NCI-H187 treated with DMSO at 0.1 percent for 48 hours (cell line): ENCODE measurements at regions not wholly inside any gene's neighbourhood (a gene's known extent, or its start where the extent isn't known, plus 50 kb on each side); places are given as distances from the start of the nearest gene placed in this dataset.
"Not testable (repeated sequence)": the region's sequence is repeated elsewhere in the genome, so short reads cannot be mapped to it uniquely, and the experiment has no call there.

ENCODE experiments used
- DNase-seq: peaks from one replicate; lab custom pipeline; 2025; lab: John Stamatoyannopoulos, UW

DNA sequence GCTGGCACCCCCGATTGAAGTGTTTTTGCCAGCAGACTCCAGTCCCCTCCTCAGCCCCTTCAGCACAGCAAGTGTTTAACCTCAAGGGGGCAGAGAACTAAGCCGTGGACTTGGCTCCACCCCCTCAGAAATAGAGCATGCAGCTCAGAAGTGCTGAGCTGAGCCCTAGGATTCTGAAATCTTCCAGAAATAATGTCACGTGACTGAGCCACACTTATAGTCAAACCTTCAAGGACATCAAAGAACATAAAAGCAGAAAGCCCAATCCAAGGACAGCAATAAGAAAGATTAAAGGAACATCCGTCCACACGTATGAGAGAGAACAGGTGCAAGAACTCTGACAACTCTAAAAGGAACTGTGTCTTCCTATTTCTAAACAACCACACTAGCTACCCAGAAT, 317.7 kb upstream of the LRFN5 start:
- DNase-seq = no peak

DNA sequence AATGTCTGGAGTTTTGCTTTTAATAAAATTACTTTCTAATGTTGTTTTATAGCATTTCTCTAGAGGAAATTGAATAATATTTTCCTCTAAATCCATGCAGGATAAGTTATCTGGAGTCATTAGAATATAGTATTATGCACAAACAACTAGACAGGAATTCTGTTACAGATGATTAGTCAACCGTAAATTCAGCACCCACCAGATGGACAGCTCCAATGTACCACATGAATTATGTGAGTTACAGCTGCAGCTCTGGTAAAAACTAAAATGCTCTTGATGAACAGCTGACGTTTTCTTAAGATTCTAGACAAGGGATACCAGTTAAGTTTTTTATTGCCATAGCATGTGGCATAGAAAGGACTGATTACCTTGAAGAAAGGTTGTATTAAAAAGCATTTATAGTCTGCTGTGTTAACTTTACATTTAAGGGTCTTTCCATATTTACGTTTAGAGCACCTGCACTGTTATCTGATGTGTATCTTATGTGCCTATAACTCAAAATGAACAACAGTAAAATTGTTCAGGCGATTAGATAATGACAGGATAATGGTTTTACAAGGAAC, 321.4 kb upstream of the LRFN5 start:
- DNase-seq = no peak

DNA sequence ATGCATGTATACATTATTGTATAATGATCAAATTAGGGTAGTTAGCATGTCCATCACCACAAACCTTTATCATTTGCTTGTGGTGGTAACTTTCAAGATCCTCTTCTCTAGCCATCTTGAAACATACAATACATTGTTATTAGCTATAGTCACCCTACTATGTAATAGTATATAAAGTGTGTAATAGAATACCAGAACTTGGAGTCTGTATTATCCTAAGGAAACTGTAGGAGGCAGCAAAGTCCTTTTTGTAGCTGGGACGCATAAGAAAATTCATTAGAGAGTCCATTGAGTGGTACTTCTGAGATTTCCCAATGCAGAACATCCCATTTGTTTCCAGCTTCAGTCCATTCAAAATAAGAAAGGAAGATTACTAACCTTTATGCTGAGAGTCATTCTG, 325.9 kb upstream of the LRFN5 start:
- DNase-seq = no peak

DNA sequence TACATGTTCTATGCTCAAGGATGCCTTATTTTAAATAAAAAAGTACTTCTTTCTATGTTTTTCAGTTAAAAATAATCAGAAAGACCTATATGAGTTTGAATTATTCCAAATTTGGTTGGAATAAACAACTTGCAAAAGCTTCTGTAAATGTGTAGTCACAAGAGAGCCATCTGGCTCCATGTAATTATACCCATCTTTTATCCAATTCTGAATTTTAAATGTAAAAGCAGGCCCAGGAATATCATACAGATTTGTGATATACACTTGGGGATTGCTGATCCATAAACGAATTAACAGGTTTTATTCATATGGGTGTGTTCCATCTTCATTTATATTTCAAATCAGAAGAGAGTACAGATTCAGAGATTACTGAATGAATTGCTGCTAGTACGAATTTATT, 329.2 kb upstream of the LRFN5 start:
- DNase-seq = no peak

DNA sequence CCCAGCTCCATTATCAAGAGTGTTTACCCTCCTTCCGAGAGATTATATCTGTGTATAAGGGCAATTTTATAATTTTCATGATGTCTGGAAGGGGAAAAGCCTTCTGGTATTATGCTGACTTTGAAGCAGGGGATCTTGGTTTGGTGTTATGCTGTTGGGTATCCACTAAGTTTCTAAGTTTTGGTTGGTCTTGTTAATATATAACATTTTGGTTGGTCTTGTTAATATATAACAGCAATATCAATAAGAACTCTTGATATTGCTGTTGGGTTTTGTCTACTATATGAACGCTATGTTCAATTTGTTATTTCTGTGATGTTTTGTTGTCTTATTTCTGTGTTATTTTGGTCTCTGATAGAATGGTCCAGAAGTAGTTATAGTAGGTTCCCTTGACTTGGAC, 349.2 kb upstream of the LRFN5 start:
- no peak for DNase-seq

DNA sequence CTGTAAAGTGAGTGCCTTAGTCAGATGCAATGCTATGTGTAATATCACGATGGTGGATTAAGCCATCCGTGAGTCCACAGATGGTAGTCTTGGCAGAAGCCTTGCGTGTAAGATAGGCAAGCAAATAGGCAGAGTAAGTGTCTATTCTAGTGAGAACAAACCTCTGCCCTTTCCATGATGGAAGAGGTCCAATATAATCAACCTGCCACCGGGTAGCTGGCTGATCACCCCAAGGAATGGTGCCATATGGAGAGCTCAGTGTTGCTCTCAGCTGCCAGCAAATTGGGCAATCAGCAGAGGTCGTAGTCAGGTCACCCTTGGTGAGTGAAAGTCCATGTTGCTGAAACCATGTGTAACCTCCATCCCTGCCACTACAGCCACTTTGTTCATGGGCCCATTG, 371.2 kb upstream of the LRFN5 start:
- DNase-seq = no peak

DNA sequence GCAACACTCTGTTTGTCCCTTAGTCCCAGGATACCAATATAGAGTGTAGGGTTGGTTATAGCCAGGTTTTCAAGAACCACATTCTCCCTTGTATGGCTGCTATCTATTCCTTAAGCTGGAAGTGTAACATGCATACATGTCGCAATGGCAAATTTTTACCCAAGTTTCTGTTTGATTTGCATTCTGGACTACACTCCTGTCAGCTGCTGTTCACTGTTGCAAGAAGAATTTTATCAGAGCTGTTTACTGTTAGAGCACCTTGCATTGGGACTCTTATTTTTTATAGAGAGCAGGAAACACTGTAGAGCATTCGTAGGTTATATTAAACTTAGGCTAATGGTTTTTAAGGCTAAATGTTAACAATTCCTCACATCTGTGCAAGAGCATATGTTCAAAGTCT, 376.0 kb upstream of the LRFN5 start:
- DNase-seq = no peak

DNA sequence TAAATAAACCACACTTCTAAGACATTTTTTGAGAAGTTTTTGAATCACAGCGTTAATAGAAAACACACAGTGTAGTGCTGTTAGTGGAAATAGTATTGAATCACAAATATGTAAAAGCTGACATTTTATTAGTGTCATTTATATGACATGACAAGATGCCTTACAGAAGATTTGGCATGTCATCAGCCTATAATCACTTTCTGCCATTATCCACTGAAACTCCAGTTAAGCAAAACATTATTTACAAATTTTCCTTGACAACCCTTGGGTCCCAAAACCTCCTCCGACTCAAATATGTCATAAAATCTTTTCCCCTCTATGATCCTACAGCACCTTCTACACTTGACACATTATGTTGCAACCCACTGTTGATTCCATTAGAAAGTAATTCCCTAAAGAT, 376.9 kb upstream of the LRFN5 start:
- DNase-seq = no peak

DNA sequence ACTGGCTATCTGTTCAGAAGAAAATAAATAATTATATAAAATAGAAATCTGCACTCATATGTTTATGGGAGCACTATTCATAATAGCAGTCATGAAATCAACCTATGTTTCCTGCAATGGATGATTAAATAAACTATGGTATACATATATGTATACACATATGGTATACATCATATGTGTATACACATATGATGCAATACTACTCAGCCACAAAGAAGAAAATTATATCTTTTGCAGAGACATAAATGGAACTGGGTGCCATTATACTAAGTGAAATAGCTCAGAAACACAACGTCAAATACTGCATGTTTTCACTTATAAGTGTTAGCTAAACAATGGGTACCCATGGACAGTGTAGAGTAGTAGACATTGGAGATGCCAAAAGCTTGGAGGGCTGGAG, 381.2 kb upstream of the LRFN5 start:
- DNase-seq = no peak

DNA sequence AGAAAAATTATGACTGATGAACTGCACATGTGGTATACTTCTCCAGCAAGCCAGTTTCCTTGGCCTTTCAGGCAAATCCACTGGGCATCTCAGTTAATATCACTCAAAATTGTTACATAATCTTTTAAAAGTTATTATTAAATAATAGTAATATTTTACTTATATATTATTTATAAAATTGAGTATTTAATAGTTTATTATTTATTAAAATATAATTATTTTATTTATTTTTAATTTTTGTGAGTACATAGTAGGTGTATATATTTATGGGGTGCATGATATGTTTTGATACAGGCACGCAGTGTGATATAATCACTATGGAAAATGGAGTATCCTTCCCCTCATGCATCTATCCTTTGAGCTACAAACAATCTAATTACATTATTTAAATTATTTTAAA, 384.1 kb upstream of the LRFN5 start:
- DNase-seq = no peak

DNA sequence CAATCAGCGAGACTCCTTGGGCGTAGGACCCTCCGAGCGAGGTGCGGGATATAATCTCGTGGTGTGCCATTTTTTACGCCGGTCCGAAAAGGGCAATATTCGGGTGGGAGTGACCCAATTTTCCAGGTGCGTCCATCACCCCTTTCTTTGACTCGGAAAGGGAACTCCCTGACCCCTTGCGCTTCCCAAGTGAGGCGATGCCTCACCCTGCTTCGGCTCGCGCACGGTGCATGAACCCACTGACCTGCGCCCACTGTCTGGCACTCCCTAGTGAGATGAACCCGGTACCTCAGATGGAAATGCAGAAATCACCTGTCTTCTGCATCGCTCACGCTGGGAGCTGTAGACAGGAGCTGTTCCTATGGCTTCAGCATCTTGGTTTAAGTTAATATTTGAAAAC, 391.7 kb upstream of the LRFN5 start:
- DNase-seq = not testable (repeated sequence)

DNA sequence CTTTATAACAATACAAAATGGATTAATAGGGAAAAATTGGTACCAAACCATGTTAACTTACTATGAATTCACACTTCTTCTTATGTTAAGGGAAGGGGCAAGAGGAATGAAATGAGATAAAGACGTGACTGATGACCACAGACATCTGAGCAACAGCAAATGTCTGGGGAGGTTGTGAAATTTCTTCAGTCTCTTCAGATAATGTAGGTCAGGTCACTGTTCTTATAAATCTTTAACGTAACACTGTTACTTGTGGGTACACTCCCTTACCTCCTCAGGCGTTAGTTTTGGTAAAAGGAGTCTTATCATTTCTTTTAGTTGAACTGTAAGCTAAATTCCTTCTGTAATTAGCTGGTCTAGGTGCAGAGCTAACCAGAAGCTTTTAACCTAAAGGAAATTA, 405.0 kb upstream of the LRFN5 start:
- no peak for DNase-seq

DNA sequence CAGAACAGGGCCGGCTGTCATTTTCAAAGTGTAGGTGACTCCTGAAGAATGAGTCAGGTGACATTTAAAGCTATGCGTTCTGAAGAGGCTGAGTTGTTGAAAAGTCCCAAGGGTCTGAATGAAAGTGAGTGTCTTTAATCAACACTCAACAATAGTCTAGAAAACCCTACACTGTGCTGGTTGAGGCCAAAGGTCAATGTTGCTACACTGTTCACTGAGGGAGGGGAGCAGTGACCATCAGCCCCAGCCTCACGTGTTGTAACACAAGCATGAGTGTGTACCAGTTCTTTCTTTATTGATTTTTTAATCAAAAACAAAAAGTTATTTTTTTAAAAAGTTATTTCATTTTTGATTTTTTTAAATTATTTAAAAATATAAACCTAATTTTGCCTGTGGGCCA, 418.8 kb upstream of the LRFN5 start:
- no peak for DNase-seq

DNA sequence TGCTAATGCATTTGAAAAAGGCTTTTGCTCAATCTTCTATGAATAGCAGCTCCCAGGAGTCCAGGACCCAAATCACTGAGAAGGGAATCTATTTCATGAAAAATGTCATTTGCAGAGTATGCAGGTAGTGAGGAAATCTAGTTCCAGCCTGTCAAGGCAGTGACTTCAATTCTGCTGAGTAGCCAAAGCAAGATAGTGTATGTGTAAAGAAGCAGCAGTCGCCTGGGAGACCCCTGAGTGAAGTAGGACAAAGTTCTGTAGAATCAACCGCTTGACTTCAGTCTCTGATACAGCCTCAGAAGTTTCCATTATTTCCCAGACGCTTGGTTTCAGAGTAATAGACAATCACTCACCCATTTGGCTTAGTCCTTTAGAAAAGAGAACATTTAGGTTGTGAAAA, 435.6 kb upstream of the LRFN5 start:
- DNase-seq = no peak

DNA sequence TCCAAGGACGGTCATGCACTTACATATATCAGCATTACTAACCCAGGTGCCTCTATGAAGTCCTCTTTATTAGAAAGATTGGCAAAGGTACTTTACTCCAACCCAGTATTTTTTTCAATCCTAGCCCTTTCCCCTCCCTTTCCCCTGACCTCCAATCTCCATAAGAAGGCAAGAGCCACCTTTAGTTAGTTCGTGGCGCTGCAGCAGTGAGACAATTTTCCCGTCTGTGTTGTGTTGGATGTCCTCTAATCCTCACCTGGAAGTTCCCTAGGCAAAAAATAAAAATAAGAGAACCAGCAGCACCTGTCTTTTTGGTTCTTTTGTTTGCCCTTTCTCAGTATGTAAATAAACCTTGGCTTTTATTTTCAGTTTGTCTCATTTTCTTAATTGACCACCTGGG, 439.6 kb upstream of the LRFN5 start:
- no peak for DNase-seq

DNA sequence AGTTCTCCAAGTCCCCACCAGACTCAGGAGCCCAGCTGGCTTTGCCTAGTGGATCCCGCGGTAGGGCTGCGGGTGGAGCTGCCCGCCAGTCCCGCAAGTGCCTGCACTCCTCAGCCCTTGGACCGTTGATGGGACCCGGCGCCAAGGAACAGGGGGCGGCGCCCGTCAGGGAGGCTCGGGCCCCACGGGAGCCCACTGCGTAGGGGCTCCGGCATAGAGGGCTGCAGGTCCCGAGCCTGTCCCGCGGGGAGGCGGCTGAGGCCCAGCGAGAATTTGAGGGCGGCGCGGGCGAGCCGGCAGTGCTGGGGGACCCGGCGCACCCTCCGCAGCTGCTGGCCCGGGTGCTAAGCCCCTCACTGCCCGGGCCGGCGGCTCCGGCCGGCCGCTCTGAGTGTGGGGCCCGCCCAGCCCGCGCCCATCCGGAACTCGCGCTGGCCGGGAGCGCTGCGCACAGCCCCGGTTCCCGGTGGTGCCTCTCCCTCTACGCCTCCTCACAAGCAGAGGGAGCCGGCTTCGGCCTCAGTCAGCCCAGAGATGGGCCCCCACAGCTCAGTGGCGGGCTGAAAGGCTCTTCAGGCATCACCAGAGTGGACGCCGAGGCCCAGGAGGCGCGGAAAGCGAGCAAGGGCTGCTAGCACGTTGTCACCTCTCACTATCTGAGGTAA, 452.4 kb upstream of the LRFN5 start:
- no peak for DNase-seq

DNA sequence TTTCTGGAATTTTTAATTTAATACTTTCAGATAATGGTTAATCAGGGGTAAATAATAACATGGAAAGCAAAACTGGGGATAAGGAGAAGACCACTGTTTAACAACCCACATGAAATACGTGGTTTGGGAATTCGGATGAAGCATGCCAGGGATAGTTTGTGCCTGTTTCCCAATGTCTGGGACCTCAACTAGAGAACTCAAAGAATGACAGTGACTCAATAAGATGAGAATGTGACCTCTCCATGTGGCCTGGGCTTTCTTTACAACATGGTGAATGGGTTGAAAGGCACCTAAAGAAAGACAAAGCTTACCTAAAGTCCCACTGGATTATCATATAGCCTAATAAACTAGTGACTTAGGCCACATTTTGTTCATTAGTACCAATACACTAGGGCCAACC, 460.3 kb upstream of the LRFN5 start:
- no peak for DNase-seq

DNA sequence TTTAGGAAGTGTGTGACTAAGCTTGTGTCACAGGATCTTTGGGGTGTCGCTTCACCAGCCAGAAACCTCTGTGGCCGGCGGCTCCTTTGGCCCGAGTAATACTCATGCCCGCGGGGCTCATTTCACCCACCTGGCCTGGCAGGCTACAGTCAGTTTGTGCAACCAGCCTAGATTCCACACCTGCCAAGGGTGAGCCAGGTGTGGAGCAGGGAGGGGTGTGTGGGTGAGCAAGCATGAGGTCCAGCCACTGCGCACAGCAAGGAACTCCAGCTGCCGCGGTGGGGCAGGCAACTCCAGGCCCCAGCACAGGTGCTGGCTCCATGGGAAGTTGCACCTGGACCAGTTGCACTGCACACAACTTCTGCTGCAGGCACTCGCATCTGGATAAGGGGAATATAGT, 462.3 kb upstream of the LRFN5 start:
- DNase-seq = no peak

DNA sequence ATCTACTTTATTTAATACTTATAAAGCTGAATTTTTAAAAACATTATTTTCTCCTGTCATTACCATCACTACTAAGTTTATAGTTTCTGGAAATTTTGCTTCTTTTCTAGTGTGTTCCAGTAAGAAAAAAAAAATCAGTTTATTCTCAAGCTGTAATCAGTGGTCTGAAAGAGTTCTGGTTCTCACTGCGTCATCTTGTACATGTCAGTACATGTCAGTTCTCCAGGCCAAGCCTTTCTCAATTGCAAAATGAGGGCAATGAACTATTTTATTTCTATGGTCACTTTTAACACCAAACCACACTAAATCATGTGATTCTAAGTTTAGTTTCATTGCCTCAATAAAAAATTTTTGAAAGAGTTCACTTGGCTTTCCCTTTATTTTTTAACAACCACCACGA, 468.9 kb upstream of the LRFN5 start:
- DNase-seq = no peak

DNA sequence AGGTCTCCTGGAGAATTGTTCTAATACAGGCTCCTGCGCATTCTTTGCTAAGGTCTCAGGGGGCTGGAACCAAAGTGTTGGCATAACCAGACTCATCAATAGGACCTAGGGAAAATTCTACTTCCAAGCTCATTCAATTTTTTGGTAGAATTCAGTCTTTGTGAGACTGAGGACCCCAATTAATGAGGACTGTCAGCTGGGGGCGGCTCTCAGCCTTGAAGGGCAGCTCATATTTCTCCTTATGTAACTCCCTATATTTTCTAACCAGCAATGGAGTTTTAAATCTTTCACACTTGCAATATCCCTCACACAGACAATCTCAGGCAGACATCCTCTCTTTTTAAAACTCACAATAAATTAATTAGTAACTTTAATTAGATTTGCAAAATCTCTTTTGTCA, 476.4 kb upstream of the LRFN5 start:
- DNase-seq = no peak

DNA sequence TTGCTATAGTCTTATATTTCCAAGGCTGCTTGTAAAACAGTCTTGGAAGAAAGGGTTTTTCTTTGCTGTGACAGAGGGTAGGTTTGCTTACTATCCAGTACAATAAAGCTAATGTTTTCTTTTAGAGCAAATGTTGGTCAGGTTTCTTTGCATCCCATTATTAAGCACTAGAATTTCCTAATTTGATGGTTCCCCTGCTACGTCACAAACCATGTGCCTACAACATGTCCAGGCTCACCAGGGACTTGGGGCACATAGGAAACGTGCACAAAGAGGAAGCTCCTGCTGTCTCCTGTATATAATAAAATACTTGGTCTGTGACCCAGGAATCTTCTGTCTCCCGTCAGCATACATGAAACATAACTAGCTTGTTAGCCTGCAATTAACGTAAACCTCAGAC, 486.3 kb upstream of the LRFN5 start:
- DNase-seq = no peak

DNA sequence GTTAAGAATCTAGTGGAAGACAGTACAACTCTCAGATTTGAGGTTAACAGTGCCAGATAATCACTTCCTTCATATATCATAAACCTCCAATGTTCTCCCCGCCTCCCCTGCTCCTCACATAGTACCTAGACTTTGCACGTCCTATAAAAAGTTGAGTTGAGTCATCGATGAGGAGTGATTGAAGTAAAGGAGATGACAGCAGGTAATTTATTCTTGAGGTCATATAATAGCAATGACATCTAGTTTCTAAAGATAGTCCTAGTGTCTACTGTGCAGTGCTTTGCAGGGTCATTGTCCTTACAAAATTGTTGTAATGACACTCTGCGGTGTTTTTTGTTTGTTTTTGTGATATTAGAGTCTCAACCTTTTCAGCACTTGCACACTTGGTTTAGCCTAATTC, 510.5 kb upstream of the LRFN5 start:
- DNase-seq = no peak

DNA sequence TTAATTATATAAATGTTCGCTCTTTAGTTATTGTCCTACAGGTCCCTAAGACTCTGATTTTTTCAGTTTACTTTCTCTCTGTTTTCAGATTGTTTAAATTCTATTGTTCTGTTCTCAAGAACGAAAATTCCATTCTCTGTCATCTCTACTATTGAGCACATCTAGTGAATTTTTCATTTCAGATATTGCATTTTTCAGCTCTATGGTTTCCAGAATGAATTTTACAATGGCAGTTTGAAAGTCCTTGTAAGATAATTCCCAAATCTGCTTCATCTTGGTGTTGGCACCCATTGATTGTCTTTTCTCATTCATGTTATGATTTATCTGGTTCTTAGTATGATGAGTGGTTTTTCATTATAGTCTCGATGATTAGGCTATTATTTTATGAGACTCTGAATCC, 519.6 kb upstream of the LRFN5 start:
- DNase-seq = no peak

DNA sequence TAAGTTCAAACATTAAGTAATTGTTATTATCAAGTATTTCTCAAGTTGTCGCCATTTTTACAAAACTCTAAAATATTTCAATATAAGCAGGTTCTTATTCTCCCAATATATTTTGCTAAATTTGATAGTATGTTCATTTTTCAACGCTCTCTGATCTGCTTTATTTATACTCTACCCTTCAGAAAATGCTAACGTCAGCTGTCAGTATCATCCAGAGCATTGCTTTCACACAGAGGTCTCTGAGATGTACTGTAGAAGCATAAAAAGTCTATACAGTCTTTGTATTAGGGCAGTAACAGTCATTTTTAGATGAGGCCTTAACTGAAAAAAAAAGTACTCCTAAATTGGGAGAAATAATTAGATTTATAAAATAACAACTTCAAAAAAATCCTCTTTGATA, 533.1 kb upstream of the LRFN5 start:
- DNase-seq = no peak

DNA sequence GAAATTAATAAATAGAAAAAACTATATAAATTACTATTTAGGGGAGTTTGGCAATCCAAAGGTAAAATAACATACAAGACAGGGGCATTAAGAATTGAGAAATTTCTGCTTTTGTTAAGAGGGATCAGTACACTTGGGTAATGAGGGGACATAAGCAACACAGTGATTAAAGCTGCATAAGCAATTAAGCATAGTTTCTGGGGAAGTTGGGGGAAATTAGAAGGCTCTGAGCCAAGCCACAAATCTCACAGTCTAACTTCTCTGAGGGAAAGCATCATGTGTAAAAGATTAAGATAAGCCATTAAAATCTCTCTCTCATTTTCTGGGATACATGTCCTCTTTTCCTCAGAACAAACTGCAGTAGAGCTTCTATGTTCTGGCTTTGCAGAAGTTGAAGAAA, 533.9 kb upstream of the LRFN5 start:
- DNase-seq = no peak
